Kidney epithelial cell (primary cell): ENCODE measurements at regions not wholly inside any gene's neighbourhood (a gene's known extent, or its start where the extent isn't known, plus 50 kb on each side); places are given as distances from the start of the nearest gene placed in this dataset.

Source experiments
- DNase-seq: peaks from one replicate; pipeline ENCODE4 v3.0.0-alpha.2; 2010; ENCODE audit warnings: low read depth
- H3K27me3 ChIP-seq: 2 replicates; pipeline ENCODE4 v1.6.0; 2011; ENCODE audit warnings: low read length; ENCODE audit not compliant: control insufficient read depth, insufficient read depth
- H3K36me3 ChIP-seq: 2 replicates; pipeline ENCODE4 v1.5.1; 2011; ENCODE audit warnings: low read length; ENCODE audit not compliant: control insufficient read depth, insufficient read depth
- H3K4me3 ChIP-seq: 2 replicates; pipeline ENCODE4 v1.5.1; 2011; ENCODE audit warnings: low read depth, mild to moderate bottlenecking, control low read depth, low read length
- TF ChIP-seq, protein P1 (sequence below): IDR thresholded peaks from 2 replicates; pipeline ENCODE4 v1.5.1; 2011; ENCODE audit warnings: mild to moderate bottlenecking, moderate library complexity, low read length, control low read depth, inconsistent platforms; ENCODE audit not compliant: insufficient read depth, poor library complexity, severe bottlenecking

DNA sequence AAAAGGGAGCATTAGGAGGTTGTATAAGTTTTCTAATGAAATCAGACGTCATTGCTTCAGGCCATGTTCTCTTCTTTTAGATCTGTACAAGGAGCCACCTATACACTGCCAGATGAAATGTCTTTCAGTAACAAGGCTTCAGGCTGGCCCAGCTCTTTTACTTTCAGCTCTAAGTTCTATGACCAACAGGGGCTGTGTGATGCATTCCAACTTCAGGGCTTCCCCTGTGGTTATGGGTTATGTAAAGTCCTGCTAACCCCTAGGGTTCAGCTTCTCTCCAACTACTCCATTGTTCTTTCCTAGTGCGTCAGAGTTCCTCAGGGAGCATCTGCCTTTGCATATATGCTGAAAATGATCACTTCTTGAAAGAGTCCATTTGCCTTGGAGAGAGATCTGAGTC lies 79.4 kb upstream of the TTC29 start:
- Histone ChIP-seq H3K36me3 (no peaks in the 10 kb centered on the region), H3K4me3 (no peak overlapping the region), H3K27me3 (no peaks in the 10 kb centered on the region)
- no peak for DNase-seq
- TF ChIP-seq, protein P1, sequence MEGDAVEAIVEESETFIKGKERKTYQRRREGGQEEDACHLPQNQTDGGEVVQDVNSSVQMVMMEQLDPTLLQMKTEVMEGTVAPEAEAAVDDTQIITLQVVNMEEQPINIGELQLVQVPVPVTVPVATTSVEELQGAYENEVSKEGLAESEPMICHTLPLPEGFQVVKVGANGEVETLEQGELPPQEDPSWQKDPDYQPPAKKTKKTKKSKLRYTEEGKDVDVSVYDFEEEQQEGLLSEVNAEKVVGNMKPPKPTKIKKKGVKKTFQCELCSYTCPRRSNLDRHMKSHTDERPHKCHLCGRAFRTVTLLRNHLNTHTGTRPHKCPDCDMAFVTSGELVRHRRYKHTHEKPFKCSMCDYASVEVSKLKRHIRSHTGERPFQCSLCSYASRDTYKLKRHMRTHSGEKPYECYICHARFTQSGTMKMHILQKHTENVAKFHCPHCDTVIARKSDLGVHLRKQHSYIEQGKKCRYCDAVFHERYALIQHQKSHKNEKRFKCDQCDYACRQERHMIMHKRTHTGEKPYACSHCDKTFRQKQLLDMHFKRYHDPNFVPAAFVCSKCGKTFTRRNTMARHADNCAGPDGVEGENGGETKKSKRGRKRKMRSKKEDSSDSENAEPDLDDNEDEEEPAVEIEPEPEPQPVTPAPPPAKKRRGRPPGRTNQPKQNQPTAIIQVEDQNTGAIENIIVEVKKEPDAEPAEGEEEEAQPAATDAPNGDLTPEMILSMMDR, result no peak

DNA sequence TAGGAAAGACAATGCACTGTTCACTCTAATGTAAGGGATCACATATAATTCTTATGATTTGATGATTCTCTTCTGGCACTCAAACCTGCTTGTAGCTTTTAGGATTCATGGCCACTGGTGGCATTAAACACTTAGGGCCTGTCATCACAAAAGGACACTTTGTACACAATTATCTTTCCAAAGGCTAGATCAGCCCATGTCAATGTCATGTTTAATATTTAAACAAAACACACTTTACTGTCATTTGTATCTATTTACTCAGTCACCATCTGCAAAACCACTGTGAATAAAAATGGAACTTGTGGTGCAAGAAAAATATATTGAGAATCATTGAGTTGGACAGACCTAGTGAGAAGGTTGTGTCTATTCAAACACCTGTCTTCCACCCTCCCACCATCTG lies 83.6 kb upstream of the TTC29 start:
- no peak for DNase-seq
- TF ChIP-seq, protein P1, result no peak
- Histone ChIP-seq H3K27me3 (no peaks in the 10 kb centered on the region), H3K36me3 (no peaks in the 10 kb centered on the region), H3K4me3 (no peak overlapping the region)

DNA sequence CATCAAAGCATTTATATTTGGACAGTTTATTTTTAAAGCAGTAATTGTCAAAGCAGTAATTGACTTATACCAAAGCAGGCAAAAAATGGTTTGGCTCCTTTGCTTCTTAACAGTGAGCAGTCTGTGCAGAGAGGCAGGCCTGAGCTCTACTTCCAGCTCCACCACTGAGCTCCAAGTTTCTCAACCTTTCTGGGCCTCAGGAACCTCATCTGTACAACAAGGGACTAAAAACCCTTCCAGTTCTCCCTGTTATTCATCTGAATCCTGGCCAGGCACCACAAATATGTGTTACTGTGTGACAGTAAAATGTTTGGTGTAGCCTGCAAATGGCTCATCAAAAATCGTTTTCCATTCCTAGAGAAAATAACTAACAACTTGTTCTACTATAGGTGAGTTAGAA lies 88.7 kb upstream of the TTC29 start:
- Histone ChIP-seq H3K27me3 (no peaks in the 10 kb centered on the region), H3K36me3 (no peaks in the 10 kb centered on the region)
- TF ChIP-seq, protein P1, result no peak

GRCh38 chr4:147037069-147037468 lies 91.4 kb upstream of the TTC29 start:
- Histone ChIP-seq H3K4me3 (no peak overlapping the region), H3K27me3 (no peaks in the 10 kb centered on the region), H3K36me3 (no peaks in the 10 kb centered on the region)
- TF ChIP-seq, protein P1, result no peak
- no peak for DNase-seq

More for the DNA sequence above, 88.7 kb upstream of the TTC29 start:
- DNase-seq, result no peak
- H3K4me3 ChIP-seq, result no peak overlapping the region

- no peak for DNase-seq
These were observed 94.4 kb upstream of the TTC29 start for GRCh38 chr4:147039976-147040575.

More at GRCh38 chr4:147039976-147040575, 94.4 kb upstream of the TTC29 start:
- Histone ChIP-seq H3K27me3 (no peaks in the 10 kb centered on the region), H3K4me3 (no peak overlapping the region), H3K36me3 (no peaks in the 10 kb centered on the region)
- TF ChIP-seq, protein P1, result no peak
